Neural progenitor cell (in vitro differentiated cells): ENCODE measurements at regions not wholly inside any gene's neighbourhood (a gene's known extent, or its start where the extent isn't known, plus 50 kb on each side); places are given as distances from the start of the nearest gene placed in this dataset.

ENCODE experiments used
- DNase-seq: peaks from one replicate; pipeline ENCODE4 v3.0.0-alpha.2; 2016; ENCODE audit warnings: low spot score
- H2AFZ ChIP-seq: fragments of 200-600 bp; sonication (generic); replicated peaks from 2 replicates; pipeline ENCODE4 v1.6.1; 2016; ENCODE audit warnings: antibody characterized with exemption
- H3F3A ChIP-seq: fragments of 200-600 bp; sonication (generic); 2 replicates; pipeline ENCODE4 v1.6.1; 2016; ENCODE audit warnings: antibody characterized with exemption, low read depth
- H3K27ac ChIP-seq: fragments of 200-600 bp; sonication (generic); 2 replicates; pipeline ENCODE4 v1.5.1; 2016; ENCODE audit warnings: mild to moderate bottlenecking
- H3K27me3 ChIP-seq: fragments of 200-600 bp; sonication (generic); 2 replicates; pipeline ENCODE4 v1.6.1; 2016; ENCODE audit warnings: mild to moderate bottlenecking, moderate library complexity
- H3K36me3 ChIP-seq: fragments of 200-600 bp; sonication (generic); 2 replicates; pipeline ENCODE4 v1.5.1; 2016
- H3K4me1 ChIP-seq: fragments of 200-600 bp; sonication (generic); 2 replicates; pipeline ENCODE4 v1.6.1; 2016; ENCODE audit warnings: mixed run types
- H3K4me2 ChIP-seq: fragments of 200-600 bp; sonication (generic); 2 replicates; pipeline ENCODE4 v1.6.1; 2016
- H3K4me3 ChIP-seq: fragments of 200-600 bp; sonication (generic); 2 replicates; pipeline ENCODE4 v1.5.1; 2016
- H3K79me2 ChIP-seq: fragments of 200-600 bp; sonication (generic); 2 replicates; pipeline ENCODE4 v1.6.1; 2016; ENCODE audit warnings: low read depth
- H3K9ac ChIP-seq: fragments of 200-600 bp; sonication (generic); 2 replicates; pipeline ENCODE4 v1.6.1; 2016
- H3K9me3 ChIP-seq: fragments of 200-600 bp; sonication (generic); 2 replicates; pipeline ENCODE4 v1.5.1; 2016; ENCODE audit warnings: low read depth
- H4K20me1 ChIP-seq: fragments of 200-600 bp; sonication (generic); 2 replicates; pipeline ENCODE4 v1.6.1; 2016; ENCODE audit warnings: low read depth
- H3K27ac Mint-ChIP-seq: 3 replicates; pipeline ENCODE4 v1.8.0; 2021; ENCODE audit warnings: mixed read lengths
- H3K27me3 Mint-ChIP-seq: 2 replicates; pipeline ENCODE4 v1.8.0; 2022; ENCODE audit warnings: low read depth, mild to moderate bottlenecking, inconsistent platforms, moderate library complexity, mixed read lengths; ENCODE audit not compliant: insufficient read depth
- H3K36me3 Mint-ChIP-seq: 3 replicates; pipeline ENCODE4 v1.8.0; 2021; ENCODE audit warnings: mixed read lengths
- H3K4me1 Mint-ChIP-seq: 3 replicates; pipeline ENCODE4 v1.8.0; 2021; ENCODE audit warnings: mixed read lengths
- H3K4me3 Mint-ChIP-seq: 3 replicates; pipeline ENCODE4 v1.8.0; 2021; ENCODE audit warnings: mild to moderate bottlenecking, moderate library complexity, mixed read lengths
- H3K9me3 Mint-ChIP-seq: 3 replicates; pipeline ENCODE4 v1.8.0; 2020; ENCODE audit warnings: mixed read lengths
- EZH2 ChIP-seq: fragments of 200-600 bp; sonication (generic); IDR thresholded peaks from 2 replicates; pipeline ENCODE4 v1.6.1; 2017; ENCODE audit warnings: antibody characterized with exemption, mild to moderate bottlenecking, moderate library complexity
- EZH2phosphoT487 ChIP-seq: fragments of 200-600 bp; sonication (generic); IDR thresholded peaks from 2 replicates; pipeline ENCODE4 v1.6.1; 2017; ENCODE audit warnings: antibody characterized with exemption
- TF ChIP-seq, protein P1 (sequence below): fragments of 200-600 bp; sonication (generic); IDR thresholded peaks from 2 replicates; pipeline ENCODE4 v1.5.1; 2017; ENCODE audit warnings: antibody characterized with exemption, mild to moderate bottlenecking

DNA sequence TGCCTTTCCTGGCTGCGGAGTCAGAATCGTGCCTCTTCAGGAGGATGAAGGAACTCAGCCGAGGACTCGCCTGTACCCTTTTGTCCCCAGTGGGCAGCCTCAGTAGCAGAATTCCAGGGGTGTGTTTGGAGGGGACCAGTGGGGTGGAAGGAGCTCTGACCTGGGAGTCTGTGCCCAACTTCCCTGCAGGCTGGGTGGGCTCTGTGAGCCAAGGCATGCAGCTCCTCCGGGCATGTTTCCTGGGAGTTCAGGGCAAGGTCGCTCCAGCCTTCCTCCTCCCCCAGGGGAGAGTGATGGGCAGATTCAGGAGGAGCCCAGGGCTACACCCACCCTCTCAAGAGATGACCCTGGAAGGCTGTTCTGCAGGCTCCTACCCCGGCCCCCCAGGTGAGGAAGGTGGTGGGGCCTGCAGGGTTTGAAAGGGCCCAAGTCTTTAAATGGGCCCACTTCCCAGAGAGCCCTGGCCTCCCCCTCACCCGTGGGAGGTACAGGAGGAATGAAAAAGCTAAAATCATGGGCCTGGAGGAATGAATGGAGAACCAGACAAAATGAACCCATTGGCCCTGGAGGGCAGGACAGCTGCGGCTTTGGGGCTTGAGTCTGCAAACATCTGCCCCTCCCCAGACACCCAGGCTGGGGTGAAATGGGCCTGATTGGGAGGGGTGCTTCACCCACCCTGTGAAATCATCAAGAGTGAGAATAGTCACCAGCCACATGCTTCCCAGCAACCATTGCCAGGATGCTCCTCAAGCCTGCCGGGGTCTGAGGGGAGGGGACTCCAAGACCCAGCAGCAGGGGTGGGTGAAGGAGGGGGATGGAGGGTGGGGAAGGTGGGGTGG is 77.6 kb upstream of the PMEPA1 start:
- Mint-ChIP-seq H3K9me3 (no peaks in the 10 kb centered on the region), H3K4me3 (no peak overlapping the region), H3K27ac (no peak overlapping the region), H3K27me3 (peaks cover 4% of the 10 kb centered on the region), H3K4me1 (peaks cover 14% of the 10 kb centered on the region), H3K36me3 (no peaks in the 10 kb centered on the region)
- Histone ChIP-seq H3K4me3 (no peak overlapping the region), H3K9ac (no peak overlapping the region), H3K4me2 (no peak overlapping the region), H3K36me3 (no peaks in the 10 kb centered on the region), H4K20me1 (no peaks in the 10 kb centered on the region), H3K27me3 (no peaks in the 10 kb centered on the region), H3K27ac (no peak overlapping the region), H3K79me2 (no peaks in the 10 kb centered on the region), H3K9me3 (no peaks in the 10 kb centered on the region), H2AFZ (no peak overlapping the region), H3F3A (no peaks in the 10 kb centered on the region), H3K4me1 (no peaks in the 10 kb centered on the region)
- TF ChIP-seq EZH2: no peak
- TF ChIP-seq, protein P1, sequence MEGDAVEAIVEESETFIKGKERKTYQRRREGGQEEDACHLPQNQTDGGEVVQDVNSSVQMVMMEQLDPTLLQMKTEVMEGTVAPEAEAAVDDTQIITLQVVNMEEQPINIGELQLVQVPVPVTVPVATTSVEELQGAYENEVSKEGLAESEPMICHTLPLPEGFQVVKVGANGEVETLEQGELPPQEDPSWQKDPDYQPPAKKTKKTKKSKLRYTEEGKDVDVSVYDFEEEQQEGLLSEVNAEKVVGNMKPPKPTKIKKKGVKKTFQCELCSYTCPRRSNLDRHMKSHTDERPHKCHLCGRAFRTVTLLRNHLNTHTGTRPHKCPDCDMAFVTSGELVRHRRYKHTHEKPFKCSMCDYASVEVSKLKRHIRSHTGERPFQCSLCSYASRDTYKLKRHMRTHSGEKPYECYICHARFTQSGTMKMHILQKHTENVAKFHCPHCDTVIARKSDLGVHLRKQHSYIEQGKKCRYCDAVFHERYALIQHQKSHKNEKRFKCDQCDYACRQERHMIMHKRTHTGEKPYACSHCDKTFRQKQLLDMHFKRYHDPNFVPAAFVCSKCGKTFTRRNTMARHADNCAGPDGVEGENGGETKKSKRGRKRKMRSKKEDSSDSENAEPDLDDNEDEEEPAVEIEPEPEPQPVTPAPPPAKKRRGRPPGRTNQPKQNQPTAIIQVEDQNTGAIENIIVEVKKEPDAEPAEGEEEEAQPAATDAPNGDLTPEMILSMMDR: no peak
- no peak for TF ChIP-seq EZH2phosphoT487
- no peak for DNase-seq

DNA sequence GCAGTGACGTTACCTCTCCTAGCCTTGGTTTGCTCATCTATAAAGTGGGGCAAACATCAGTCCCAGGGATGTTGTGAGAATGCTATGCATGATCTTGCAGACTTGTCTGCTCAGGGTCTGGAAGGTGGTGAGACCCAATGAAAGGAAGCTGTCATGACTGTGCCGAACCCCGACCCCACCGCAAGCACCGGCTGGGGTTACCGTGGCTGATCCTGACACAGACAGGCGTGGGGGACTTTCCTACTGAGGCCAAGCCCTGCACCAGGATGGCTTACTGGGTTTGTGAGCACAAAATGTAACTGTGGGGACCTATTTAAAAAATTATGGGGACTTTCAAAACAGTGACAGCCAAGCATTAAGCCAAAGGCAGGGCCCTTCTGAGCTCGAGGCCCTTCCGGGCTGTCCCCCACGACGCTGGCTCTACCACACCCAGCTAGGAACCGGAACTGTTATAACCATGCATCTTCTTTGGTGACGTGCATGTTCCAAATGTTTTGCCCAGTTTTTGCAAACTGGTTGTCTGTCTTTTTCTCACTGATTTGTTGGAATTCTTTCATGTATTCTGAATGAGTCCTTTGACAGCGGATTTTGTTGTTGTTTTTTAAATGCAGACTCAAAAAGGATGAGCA is 76.6 kb upstream of the PMEPA1 start:
- no peak for DNase-seq
- no peaks in the 10 kb centered on the region for H3K79me2 ChIP-seq
- H3K9ac ChIP-seq: no peak overlapping the region
- H3K27me3 Mint-ChIP-seq: peaks cover 4% of the 10 kb centered on the region
- H4K20me1 ChIP-seq: no peaks in the 10 kb centered on the region
- no peaks in the 10 kb centered on the region for H3K36me3 ChIP-seq
- H3K4me3 Mint-ChIP-seq: no peak overlapping the region
- no peaks in the 10 kb centered on the region for H3K27me3 ChIP-seq
- H3K4me3 ChIP-seq: no peak overlapping the region
- H3K9me3 ChIP-seq: no peaks in the 10 kb centered on the region
- no peak overlapping the region for H2AFZ ChIP-seq
- TF ChIP-seq, protein P1: no peak
- H3K4me1 Mint-ChIP-seq: peaks cover 10% of the 10 kb centered on the region
- no peak overlapping the region for H3K27ac Mint-ChIP-seq
- no peaks in the 10 kb centered on the region for H3K9me3 Mint-ChIP-seq
- no peaks in the 10 kb centered on the region for H3K4me1 ChIP-seq
- no peak overlapping the region for H3K27ac ChIP-seq
- no peaks in the 10 kb centered on the region for H3K36me3 Mint-ChIP-seq
- H3F3A ChIP-seq: no peaks in the 10 kb centered on the region
- no peak overlapping the region for H3K4me2 ChIP-seq

DNA sequence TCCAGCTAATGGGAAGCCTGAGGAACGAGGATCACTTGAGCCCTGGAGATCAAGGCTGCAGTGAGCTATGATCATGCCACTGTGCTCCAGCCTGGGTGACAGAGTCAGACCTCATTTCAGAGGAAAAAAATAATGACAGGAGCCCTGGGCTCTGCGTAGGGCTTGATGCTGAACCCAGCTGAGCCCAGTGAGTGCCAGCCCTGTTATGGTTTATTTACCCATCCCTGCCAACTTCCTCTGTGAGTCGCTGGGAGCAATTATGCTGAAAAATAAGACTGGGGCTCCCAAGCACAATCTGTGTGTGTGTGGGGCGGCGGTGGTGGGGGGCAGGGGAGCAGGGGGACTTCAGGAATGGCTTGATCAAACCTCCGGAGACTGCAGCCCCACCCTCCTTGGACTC is 75.9 kb upstream of the PMEPA1 start:
- peaks cover 5% of the 10 kb centered on the region for H3K27me3 Mint-ChIP-seq
- H3K9me3 ChIP-seq: no peaks in the 10 kb centered on the region
- H3K4me1 ChIP-seq: no peaks in the 10 kb centered on the region
- no peaks in the 10 kb centered on the region for H3K79me2 ChIP-seq
- H3K27ac ChIP-seq: no peak overlapping the region
- H3K4me2 ChIP-seq: no peak overlapping the region
- no peaks in the 10 kb centered on the region for H3K36me3 ChIP-seq
- no peak for TF ChIP-seq EZH2
- TF ChIP-seq, protein P1: no peak
- TF ChIP-seq EZH2phosphoT487: no peak
- no peak overlapping the region for H3K9ac ChIP-seq
- no peaks in the 10 kb centered on the region for H3K9me3 Mint-ChIP-seq
- no peak overlapping the region for H3K4me3 ChIP-seq
- H3F3A ChIP-seq: no peaks in the 10 kb centered on the region
- no peaks in the 10 kb centered on the region for H4K20me1 ChIP-seq
- H3K4me1 Mint-ChIP-seq: peaks cover 5% of the 10 kb centered on the region
- no peak overlapping the region for H3K27ac Mint-ChIP-seq
- no peak for DNase-seq
- H3K27me3 ChIP-seq: no peaks in the 10 kb centered on the region
- H3K36me3 Mint-ChIP-seq: no peaks in the 10 kb centered on the region
- no peak overlapping the region for H2AFZ ChIP-seq
- H3K4me3 Mint-ChIP-seq: no peak overlapping the region
